GM08714 (cell line): ENCODE measurements at regions not wholly inside any gene's neighbourhood (a gene's known extent, or its start where the extent isn't known, plus 50 kb on each side); places are given as distances from the start of the nearest gene placed in this dataset.
"Not testable (repeated sequence)": the region's sequence is repeated elsewhere in the genome, so short reads cannot be mapped to it uniquely, and the experiment has no call there.

Experiments used
- H3K4me3 ChIP-seq: fragments of 200-500 bp; sonication (Bioruptor generic); 2 replicates; pipeline ENCODE4 v1.5.1; 2014; ENCODE audit warnings: mild to moderate bottlenecking, low read length, inconsistent platforms
- ZNF274 ChIP-seq: IDR thresholded peaks from 2 replicates; pipeline ENCODE4 v1.6.1; 2012; ENCODE audit warnings: mild to moderate bottlenecking, low read depth, low read length

- no peak overlapping the region for H3K4me3 ChIP-seq
- TF ChIP-seq ZNF274, result no peak
Measured at GRCh38 chr18:29874519-29875098, 1167.9 kb downstream of the DSC3 start.

- no peak overlapping the region for H3K4me3 ChIP-seq
- TF ChIP-seq ZNF274, result no peak
Measured at GRCh38 chr18:29873211-29873610, 1169.3 kb downstream of the DSC3 start.

- TF ChIP-seq ZNF274, result no peak
- H3K4me3 ChIP-seq, result no peak overlapping the region
Measured at GRCh38 chr18:29871246-29871645, 1171.3 kb downstream of the DSC3 start.

- TF ChIP-seq ZNF274, result no peak
- H3K4me3 ChIP-seq, result no peak overlapping the region
Measured at GRCh38 chr18:29862824-29863223, 1179.7 kb downstream of the DSC3 start.

GRCh38 chr18:29855637-29856036 is 1186.9 kb downstream of the DSC3 start:
- TF ChIP-seq ZNF274, result no peak

GRCh38 chr18:29853126-29853525 is 1189.4 kb downstream of the DSC3 start:
- TF ChIP-seq ZNF274, result no peak
- H3K4me3 ChIP-seq, result no peak overlapping the region

More at GRCh38 chr18:29855637-29856036, 1186.9 kb downstream of the DSC3 start:
- no peak overlapping the region for H3K4me3 ChIP-seq

- no peak for TF ChIP-seq ZNF274
- H3K4me3 ChIP-seq, result no peak overlapping the region
Measured at GRCh38 chr18:29849144-29849543, 1193.4 kb downstream of the DSC3 start.

- TF ChIP-seq ZNF274, result no peak
- H3K4me3 ChIP-seq, result no peak overlapping the region
Measured at GRCh38 chr18:29841631-29842030, 1200.9 kb downstream of the DSC3 start.

GRCh38 chr18:29840089-29840488 is 1202.5 kb downstream of the DSC3 start:
- no peak for TF ChIP-seq ZNF274
- H3K4me3 ChIP-seq, result no peak overlapping the region

- not testable (repeated sequence) for H3K4me3 ChIP-seq
Measured at GRCh38 chr18:29838961-29839360, 1203.6 kb downstream of the DSC3 start.

- no peak for TF ChIP-seq ZNF274
- no peak overlapping the region for H3K4me3 ChIP-seq
Measured at GRCh38 chr18:29838556-29838955, 1204.0 kb downstream of the DSC3 start.

GRCh38 chr18:29823671-29824070 is 1218.9 kb downstream of the DSC3 start:
- TF ChIP-seq ZNF274, result no peak
- no peak overlapping the region for H3K4me3 ChIP-seq

- no peak overlapping the region for H3K4me3 ChIP-seq
- no peak for TF ChIP-seq ZNF274
Measured at GRCh38 chr18:29821544-29821943, 1221.0 kb downstream of the DSC3 start.

GRCh38 chr18:29811519-29811918 is 1231.0 kb downstream of the DSC3 start:
- no peak for TF ChIP-seq ZNF274
- H3K4me3 ChIP-seq, result no peak overlapping the region

GRCh38 chr18:29780816-29781215 is 1261.7 kb downstream of the DSC3 start:
- TF ChIP-seq ZNF274, result no peak
- H3K4me3 ChIP-seq, result no peak overlapping the region

- TF ChIP-seq ZNF274, result no peak
Measured at GRCh38 chr18:29779096-29779495, 1263.4 kb downstream of the DSC3 start.

More at GRCh38 chr18:29779096-29779495, 1263.4 kb downstream of the DSC3 start:
- H3K4me3 ChIP-seq, result no peak overlapping the region
